ENCODE measurements at regions not wholly inside any gene's neighbourhood (a gene's known extent, or its start where the extent isn't known, plus 50 kb on each side); places are given as distances from the start of the nearest gene placed in this dataset.

DNA sequence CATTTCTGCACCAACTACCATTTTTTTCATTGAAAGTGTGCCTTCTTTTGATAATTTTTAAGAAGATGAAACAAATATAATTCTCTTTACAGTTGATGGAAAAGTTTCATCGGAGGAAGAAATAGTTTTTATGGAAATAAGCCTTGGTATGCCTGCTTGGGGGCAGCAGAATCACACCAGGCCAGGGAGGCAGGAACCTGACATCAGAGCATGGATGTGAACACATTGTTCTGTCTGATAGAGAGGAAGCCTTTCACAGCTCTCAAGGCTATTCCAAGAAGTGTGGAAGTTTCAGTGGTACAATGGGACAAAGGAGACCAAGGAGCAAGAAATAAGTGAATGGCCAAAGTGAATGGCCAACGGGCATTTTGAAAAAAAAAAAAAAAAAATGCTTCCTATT is 162.2 kb upstream of the KCNK2 start:
- no peak for TF ChIP-seq ZNF317 (CRISPR knock-in tag; IDR thresholded peaks at IDR 0.05)
- no peak for TF ChIP-seq GABPA (IDR thresholded peaks at IDR 0.05; ENCODE audit: low read depth, low read length)
- no peak for TF ChIP-seq GABPA (CRISPR knock-in tag; IDR thresholded peaks at IDR 0.05; ENCODE audit: low read depth)
- TF ChIP-seq SRF (IDR thresholded peaks at IDR 0.05; ENCODE audit: low read depth, low read length), result no peak
- TF ChIP-seq, protein P1, sequence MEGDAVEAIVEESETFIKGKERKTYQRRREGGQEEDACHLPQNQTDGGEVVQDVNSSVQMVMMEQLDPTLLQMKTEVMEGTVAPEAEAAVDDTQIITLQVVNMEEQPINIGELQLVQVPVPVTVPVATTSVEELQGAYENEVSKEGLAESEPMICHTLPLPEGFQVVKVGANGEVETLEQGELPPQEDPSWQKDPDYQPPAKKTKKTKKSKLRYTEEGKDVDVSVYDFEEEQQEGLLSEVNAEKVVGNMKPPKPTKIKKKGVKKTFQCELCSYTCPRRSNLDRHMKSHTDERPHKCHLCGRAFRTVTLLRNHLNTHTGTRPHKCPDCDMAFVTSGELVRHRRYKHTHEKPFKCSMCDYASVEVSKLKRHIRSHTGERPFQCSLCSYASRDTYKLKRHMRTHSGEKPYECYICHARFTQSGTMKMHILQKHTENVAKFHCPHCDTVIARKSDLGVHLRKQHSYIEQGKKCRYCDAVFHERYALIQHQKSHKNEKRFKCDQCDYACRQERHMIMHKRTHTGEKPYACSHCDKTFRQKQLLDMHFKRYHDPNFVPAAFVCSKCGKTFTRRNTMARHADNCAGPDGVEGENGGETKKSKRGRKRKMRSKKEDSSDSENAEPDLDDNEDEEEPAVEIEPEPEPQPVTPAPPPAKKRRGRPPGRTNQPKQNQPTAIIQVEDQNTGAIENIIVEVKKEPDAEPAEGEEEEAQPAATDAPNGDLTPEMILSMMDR (CRISPR knock-in tag; IDR thresholded peaks at IDR 0.05), result no peak
- TF ChIP-seq KAT7 (CRISPR knock-in tag; IDR thresholded peaks at IDR 0.05; ENCODE audit: borderline replicate concordance), result no peak
- TF ChIP-seq IKZF1 (IDR thresholded peaks at IDR 0.05), result no peak
- no peak for TF ChIP-seq RXRA (CRISPR knock-in tag; IDR thresholded peaks at IDR 0.05)
- TF ChIP-seq, protein P2, sequence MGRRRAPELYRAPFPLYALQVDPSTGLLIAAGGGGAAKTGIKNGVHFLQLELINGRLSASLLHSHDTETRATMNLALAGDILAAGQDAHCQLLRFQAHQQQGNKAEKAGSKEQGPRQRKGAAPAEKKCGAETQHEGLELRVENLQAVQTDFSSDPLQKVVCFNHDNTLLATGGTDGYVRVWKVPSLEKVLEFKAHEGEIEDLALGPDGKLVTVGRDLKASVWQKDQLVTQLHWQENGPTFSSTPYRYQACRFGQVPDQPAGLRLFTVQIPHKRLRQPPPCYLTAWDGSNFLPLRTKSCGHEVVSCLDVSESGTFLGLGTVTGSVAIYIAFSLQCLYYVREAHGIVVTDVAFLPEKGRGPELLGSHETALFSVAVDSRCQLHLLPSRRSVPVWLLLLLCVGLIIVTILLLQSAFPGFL (CRISPR knock-in tag; IDR thresholded peaks at IDR 0.05), result no peak
- no peak for TF ChIP-seq ZBTB8A (CRISPR knock-in tag; IDR thresholded peaks at IDR 0.05; ENCODE audit: borderline replicate concordance, low read depth)
- no peak for TF ChIP-seq POLR2AphosphoS5 (IDR thresholded peaks at IDR 0.05; ENCODE audit: low read depth, low read length)
- no peak for TF ChIP-seq CCAR2 (optimal IDR thresholded peaks at IDR 0.05; ENCODE audit: low read depth, low read length)
- no peak for TF ChIP-seq RFX5 (IDR thresholded peaks at IDR 0.05; ENCODE audit: low read depth, low read length)
- TF ChIP-seq CREB1 (IDR thresholded peaks at IDR 0.05), result no peak
- TF ChIP-seq CREB1 (CRISPR knock-in tag; IDR thresholded peaks at IDR 0.05), result no peak

Measured in HepG2 (cell line).